H9 (cell line): ENCODE measurements at regions not wholly inside any gene's neighbourhood (a gene's known extent, or its start where the extent isn't known, plus 50 kb on each side); places are given as distances from the start of the nearest gene placed in this dataset.

Source experiments
- DNase-seq: peaks from one replicate; pipeline ENCODE4 v3.0.0-alpha.2; 2017
- H2AFZ ChIP-seq: one replicate; pipeline ENCODE4 v1.6.1; 2013; ENCODE audit warnings: mild to moderate bottlenecking, low read length, control low read depth, moderate library complexity
- H2AK5ac ChIP-seq: 2 replicates; pipeline ENCODE4 v1.6.1; 2013; ENCODE audit warnings: low read length, control low read depth, mixed read lengths; ENCODE audit not compliant: insufficient read length
- H2BK120ac ChIP-seq: one replicate; pipeline ENCODE4 v1.6.1; 2013; ENCODE audit warnings: low read depth, mild to moderate bottlenecking, low read length, control low read depth, inconsistent platforms; ENCODE audit not compliant: poor library complexity, severe bottlenecking
- H2BK12ac ChIP-seq: 2 replicates; pipeline ENCODE4 v1.6.1; 2013; ENCODE audit warnings: low read length, control low read depth, mixed read lengths, low read depth; ENCODE audit not compliant: insufficient read length
- H2BK15ac ChIP-seq: 2 replicates; pipeline ENCODE4 v1.6.1; 2013; ENCODE audit warnings: low read depth, low read length, control low read depth
- H2BK20ac ChIP-seq: one replicate; pipeline ENCODE4 v1.6.1; 2013; ENCODE audit warnings: low read depth, mild to moderate bottlenecking, low read length, control low read depth, inconsistent platforms; ENCODE audit not compliant: poor library complexity, severe bottlenecking
- H2BK5ac ChIP-seq: 2 replicates; pipeline ENCODE4 v1.6.1; 2013; ENCODE audit warnings: low read length, control low read depth, mixed read lengths; ENCODE audit not compliant: insufficient read length
- H3K14ac ChIP-seq: 2 replicates; pipeline ENCODE4 v1.6.1; 2013; ENCODE audit warnings: low read length, control low read depth; ENCODE audit not compliant: insufficient read depth
- H3K18ac ChIP-seq: 2 replicates; pipeline ENCODE4 v1.6.1; 2013; ENCODE audit warnings: low read depth, mild to moderate bottlenecking, mixed read lengths, low read length, control low read depth; ENCODE audit not compliant: insufficient read length
- H3K23ac ChIP-seq: 2 replicates; pipeline ENCODE4 v1.6.1; 2013; ENCODE audit warnings: low read length, control low read depth, mixed read lengths, low read depth; ENCODE audit not compliant: insufficient read length
- H3K23me2 ChIP-seq: 2 replicates; pipeline ENCODE4 v1.6.1; 2013; ENCODE audit warnings: low read depth, mild to moderate bottlenecking, mixed read lengths, low read length, control low read depth; ENCODE audit not compliant: insufficient read length, poor library complexity, severe bottlenecking
- H3K27ac ChIP-seq: 2 replicates; pipeline ENCODE4 v1.5.1; 2013; ENCODE audit warnings: low read length, control low read depth, mixed read lengths, low read depth; ENCODE audit not compliant: insufficient read length
- H3K27me3 ChIP-seq: 2 replicates; pipeline ENCODE4 v1.6.1; 2013; ENCODE audit warnings: low read length, control low read depth, inconsistent platforms; ENCODE audit not compliant: insufficient read depth
- H3K4ac ChIP-seq: 2 replicates; pipeline ENCODE4 v1.6.1; 2013; ENCODE audit warnings: low read depth, mild to moderate bottlenecking, control low read depth, inconsistent platforms, low read length, moderate library complexity
- H3K4me1 ChIP-seq: 2 replicates; pipeline ENCODE4 v1.6.1; 2013; ENCODE audit warnings: low read length, control low read depth, inconsistent platforms; ENCODE audit not compliant: insufficient read depth
- H3K4me2 ChIP-seq: 2 replicates; pipeline ENCODE4 v1.6.1; 2013; ENCODE audit warnings: low read length, control low read depth, mixed read lengths; ENCODE audit not compliant: insufficient read length, insufficient read depth
- H3K56ac ChIP-seq: 2 replicates; pipeline ENCODE4 v1.6.1; 2013; ENCODE audit warnings: low read depth, mild to moderate bottlenecking, mixed read lengths, low read length, control low read depth; ENCODE audit not compliant: insufficient read length
- H3K79me1 ChIP-seq: 2 replicates; pipeline ENCODE4 v1.6.1; 2013; ENCODE audit warnings: low read depth, mild to moderate bottlenecking, moderate library complexity, low read length, control low read depth, inconsistent platforms; ENCODE audit not compliant: insufficient read depth, poor library complexity, severe bottlenecking
- H3K79me2 ChIP-seq: 2 replicates; pipeline ENCODE4 v1.6.1; 2013; ENCODE audit warnings: low read length, control low read depth, inconsistent platforms; ENCODE audit not compliant: insufficient read depth
- H3K9ac ChIP-seq: 2 replicates; pipeline ENCODE4 v1.6.1; 2013; ENCODE audit warnings: low read length, control low read depth, mixed read lengths; ENCODE audit not compliant: insufficient read length; ENCODE audit errors: extremely low read depth
- H3K9me3 ChIP-seq: one replicate; pipeline ENCODE4 v1.6.1; 2013; ENCODE audit warnings: low read depth, low read length, inconsistent platforms; ENCODE audit not compliant: control insufficient read depth
- H3T11ph ChIP-seq: one replicate; pipeline ENCODE4 v1.6.1; 2013; ENCODE audit warnings: mild to moderate bottlenecking, low read length, control low read depth, inconsistent platforms
- H4K20me1 ChIP-seq: one replicate; pipeline ENCODE4 v1.6.1; 2013; ENCODE audit not compliant: control insufficient read depth, insufficient read length, insufficient read depth
- H4K5ac ChIP-seq: 2 replicates; pipeline ENCODE4 v1.6.1; 2013; ENCODE audit warnings: low read depth, mild to moderate bottlenecking, mixed read lengths, low read length, control low read depth; ENCODE audit not compliant: insufficient read length
- H4K8ac ChIP-seq: replicated peaks from 2 replicates; pipeline ENCODE4 v1.6.1; 2013; ENCODE audit warnings: low read length, control low read depth, mixed read lengths, low read depth; ENCODE audit not compliant: insufficient read length
- H4K91ac ChIP-seq: 2 replicates; pipeline ENCODE4 v1.6.1; 2013; ENCODE audit warnings: low read depth, mild to moderate bottlenecking, moderate library complexity, mixed read lengths, low read length, control low read depth; ENCODE audit not compliant: insufficient read length
- H3K27ac Mint-ChIP-seq, 3 experiments: 2 replicates in 2 of 3; 3 replicates in 1 of 3; pipeline ENCODE4 v1.8.0; 2020 to 2021; ENCODE audit warnings: mixed read lengths in 3 of 3, mild to moderate bottlenecking in 1 of 3, moderate library complexity in 1 of 3
- H3K27me3 Mint-ChIP-seq: 2 replicates; pipeline ENCODE4 v1.8.0; 2021; ENCODE audit warnings: low read depth, mild to moderate bottlenecking, moderate library complexity, mixed read lengths
- H3K36me3 Mint-ChIP-seq, 3 experiments: 2 replicates in 2 of 3; 3 replicates in 1 of 3; pipeline ENCODE4 v1.8.0; 2020 to 2021; ENCODE audit warnings: low read depth in 3 of 3, mixed read lengths in 3 of 3; ENCODE audit not compliant: insufficient read depth in 1 of 3
- H3K4me1 Mint-ChIP-seq, 2 experiments: 2 replicates each; pipeline ENCODE4 v1.8.0; 2020; ENCODE audit warnings: mixed read lengths in 2 of 2
- H3K4me3 Mint-ChIP-seq, 2 experiments: 2 replicates in 1 of 2; 3 replicates in 1 of 2; pipeline ENCODE4 v1.8.0; 2020 to 2021; ENCODE audit warnings: mild to moderate bottlenecking in 2 of 2, mixed read lengths in 2 of 2, moderate library complexity in 1 of 2
- H3K9me3 Mint-ChIP-seq, 2 experiments: 2 replicates in 1 of 2; 3 replicates in 1 of 2; pipeline ENCODE4 v1.8.0; 2020; ENCODE audit warnings: mild to moderate bottlenecking in 2 of 2, mixed read lengths in 2 of 2, moderate library complexity in 1 of 2
- WGBS: extraction: QIAGEN DNeasy Blood & Tissue Kit; methylation state at CpG from one replicate; pipeline ENCODE4 v1.1.7; 2013; ENCODE audit warnings: missing lambda C conversion rate, low lambda C conversion rate, mixed read lengths; ENCODE audit not compliant: insufficient read length; ENCODE audit errors: extremely low coverage; 5-methylcytosine and 5-hydroxymethylcytosine counted together
- TF ChIP-seq, protein P1 (sequence below): fragments of 200-600 bp; sonication (generic); conservative IDR thresholded peaks from 3 replicates; pipeline ENCODE4 v1.8.0; 2021; ENCODE audit warnings: antibody characterized with exemption, mild to moderate bottlenecking

DNA sequence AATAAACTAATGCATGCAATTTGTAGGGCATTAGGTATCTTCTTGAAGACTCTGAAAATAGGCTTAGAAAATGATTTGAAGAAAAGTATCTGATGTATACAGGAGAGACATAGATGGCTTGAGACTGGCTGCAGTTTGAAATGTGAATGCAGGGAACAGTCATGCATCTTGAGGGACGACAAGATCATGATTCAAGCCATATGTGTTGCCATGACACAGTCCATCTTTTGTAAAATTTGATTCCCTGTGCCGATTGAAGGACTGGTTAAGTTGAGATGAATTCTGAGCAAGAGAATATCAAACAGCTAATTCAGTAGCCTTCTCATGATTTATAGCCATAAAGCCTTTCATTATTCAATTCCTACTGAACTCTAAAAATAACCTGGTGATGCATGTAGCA, 231.6 kb downstream of the CASP12 start:
- no CpG with 5 or more reads among the region's 2 CpGs for WGBS
- no peak overlapping the region for H2BK5ac ChIP-seq
- no peak overlapping the region for H2BK120ac ChIP-seq
- H3K27me3 ChIP-seq: no peaks in the 10 kb centered on the region
- no peak overlapping the region for H3K23ac ChIP-seq
- no peak overlapping the region for H2BK20ac ChIP-seq
- Mint-ChIP-seq H3K27ac (no peak overlapping the region), H3K36me3 (no peaks in the 10 kb centered on the region), H3K9me3 (peaks cover 0 to under 1% of the 10 kb centered on the region in 2 experiments; a peak in 1 of 5 replicates), H3K4me1 (peaks cover 4 to 5% of the 10 kb centered on the region in 2 experiments), H3K4me3 (no peak overlapping the region), H3K27me3 (no peaks in the 10 kb centered on the region)
- no peak overlapping the region for H3K56ac ChIP-seq
- H3K9me3 ChIP-seq: no peaks in the 10 kb centered on the region
- H4K5ac ChIP-seq: no peak overlapping the region
- no peaks in the 10 kb centered on the region for H3K4me1 ChIP-seq
- DNase-seq: no peak
- H3K27ac ChIP-seq: no peak overlapping the region
- no peak overlapping the region for H3K4ac ChIP-seq
- H2AK5ac ChIP-seq: no peak overlapping the region
- H3K14ac ChIP-seq: no peak overlapping the region
- no peaks in the 10 kb centered on the region for H3K79me1 ChIP-seq
- no peak overlapping the region for H2BK12ac ChIP-seq
- H3K23me2 ChIP-seq: no peaks in the 10 kb centered on the region
- H4K91ac ChIP-seq: no peak overlapping the region
- H3K18ac ChIP-seq: no peak overlapping the region
- TF ChIP-seq, protein P1, sequence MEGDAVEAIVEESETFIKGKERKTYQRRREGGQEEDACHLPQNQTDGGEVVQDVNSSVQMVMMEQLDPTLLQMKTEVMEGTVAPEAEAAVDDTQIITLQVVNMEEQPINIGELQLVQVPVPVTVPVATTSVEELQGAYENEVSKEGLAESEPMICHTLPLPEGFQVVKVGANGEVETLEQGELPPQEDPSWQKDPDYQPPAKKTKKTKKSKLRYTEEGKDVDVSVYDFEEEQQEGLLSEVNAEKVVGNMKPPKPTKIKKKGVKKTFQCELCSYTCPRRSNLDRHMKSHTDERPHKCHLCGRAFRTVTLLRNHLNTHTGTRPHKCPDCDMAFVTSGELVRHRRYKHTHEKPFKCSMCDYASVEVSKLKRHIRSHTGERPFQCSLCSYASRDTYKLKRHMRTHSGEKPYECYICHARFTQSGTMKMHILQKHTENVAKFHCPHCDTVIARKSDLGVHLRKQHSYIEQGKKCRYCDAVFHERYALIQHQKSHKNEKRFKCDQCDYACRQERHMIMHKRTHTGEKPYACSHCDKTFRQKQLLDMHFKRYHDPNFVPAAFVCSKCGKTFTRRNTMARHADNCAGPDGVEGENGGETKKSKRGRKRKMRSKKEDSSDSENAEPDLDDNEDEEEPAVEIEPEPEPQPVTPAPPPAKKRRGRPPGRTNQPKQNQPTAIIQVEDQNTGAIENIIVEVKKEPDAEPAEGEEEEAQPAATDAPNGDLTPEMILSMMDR: no peak
- no peak overlapping the region for H3K4me2 ChIP-seq
- H2AFZ ChIP-seq: no peak overlapping the region
- H4K8ac ChIP-seq: no peak overlapping the region
- no peaks in the 10 kb centered on the region for H3K79me2 ChIP-seq
- no peak overlapping the region for H3K9ac ChIP-seq
- no peak overlapping the region for H2BK15ac ChIP-seq
- no peaks in the 10 kb centered on the region for H4K20me1 ChIP-seq
- H3T11ph ChIP-seq: no peak overlapping the region
